ENCODE measurements at regions not wholly inside any gene's neighbourhood (a gene's known extent, or its start where the extent isn't known, plus 50 kb on each side); places are given as distances from the start of the nearest gene placed in this dataset.

DNA sequence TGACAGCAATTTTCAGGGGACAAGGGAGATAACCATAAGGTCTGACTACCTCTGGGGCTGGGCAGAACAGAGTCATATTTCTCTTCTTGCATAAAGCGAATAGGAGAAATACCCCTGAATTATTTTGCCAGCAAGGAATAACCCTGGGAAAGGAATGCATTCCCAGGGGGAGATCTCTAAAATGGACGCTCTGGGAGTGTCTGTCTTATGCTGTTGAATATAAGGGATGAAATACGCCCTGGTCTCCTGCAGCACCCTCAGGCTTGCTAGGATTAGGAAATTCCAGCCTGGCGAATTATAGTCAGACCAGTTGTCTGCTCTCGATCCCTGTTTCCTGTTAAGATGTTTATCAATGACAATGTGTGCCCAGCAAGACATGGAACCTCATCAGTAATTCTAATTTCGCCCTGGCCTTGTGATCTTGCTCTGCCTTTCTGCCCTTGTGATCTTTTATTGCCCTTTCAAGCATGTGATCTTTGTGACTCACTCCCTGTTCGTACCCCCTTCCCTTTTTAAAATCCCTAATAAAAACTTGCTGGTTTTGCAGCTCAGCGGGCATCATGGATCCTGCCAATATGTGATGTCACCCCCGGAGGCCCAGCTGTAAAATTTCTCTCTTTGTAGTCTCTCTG, 221.6 kb upstream of the HS3ST5 start:
- TF ChIP-seq, protein P1, sequence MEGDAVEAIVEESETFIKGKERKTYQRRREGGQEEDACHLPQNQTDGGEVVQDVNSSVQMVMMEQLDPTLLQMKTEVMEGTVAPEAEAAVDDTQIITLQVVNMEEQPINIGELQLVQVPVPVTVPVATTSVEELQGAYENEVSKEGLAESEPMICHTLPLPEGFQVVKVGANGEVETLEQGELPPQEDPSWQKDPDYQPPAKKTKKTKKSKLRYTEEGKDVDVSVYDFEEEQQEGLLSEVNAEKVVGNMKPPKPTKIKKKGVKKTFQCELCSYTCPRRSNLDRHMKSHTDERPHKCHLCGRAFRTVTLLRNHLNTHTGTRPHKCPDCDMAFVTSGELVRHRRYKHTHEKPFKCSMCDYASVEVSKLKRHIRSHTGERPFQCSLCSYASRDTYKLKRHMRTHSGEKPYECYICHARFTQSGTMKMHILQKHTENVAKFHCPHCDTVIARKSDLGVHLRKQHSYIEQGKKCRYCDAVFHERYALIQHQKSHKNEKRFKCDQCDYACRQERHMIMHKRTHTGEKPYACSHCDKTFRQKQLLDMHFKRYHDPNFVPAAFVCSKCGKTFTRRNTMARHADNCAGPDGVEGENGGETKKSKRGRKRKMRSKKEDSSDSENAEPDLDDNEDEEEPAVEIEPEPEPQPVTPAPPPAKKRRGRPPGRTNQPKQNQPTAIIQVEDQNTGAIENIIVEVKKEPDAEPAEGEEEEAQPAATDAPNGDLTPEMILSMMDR (IDR thresholded peaks at IDR 0.05; ENCODE audit: insufficient read depth, low read depth, low read length): no peak
- no peak for TF ChIP-seq EZH2 (IDR thresholded peaks at IDR 0.05; ENCODE audit: insufficient read depth, low read length)

Data from astrocyte (in vitro differentiated cells and primary cell).